ENCODE measurements at regions not wholly inside any gene's neighbourhood (a gene's known extent, or its start where the extent isn't known, plus 50 kb on each side); places are given as distances from the start of the nearest gene placed in this dataset.

- no peak for TF ChIP-seq CTCF (IDR thresholded peaks at IDR 0.05; ENCODE audit: insufficient read depth, low read length, poor library complexity, severe bottlenecking)
- TF ChIP-seq EZH2phosphoT487 (conservative IDR thresholded peaks at IDR 0.05; ENCODE audit: low read length): no peak
These were observed 61.0 kb upstream of the NEK6 start for GRCh38 chr9:124196814-124197176.

Data from SU-DHL-6 (cell line).